NCI-H2196 treated with DMSO at 0.1 percent for 48 hours (cell line): ENCODE measurements at regions not wholly inside any gene's neighbourhood (a gene's known extent, or its start where the extent isn't known, plus 50 kb on each side); places are given as distances from the start of the nearest gene placed in this dataset.

ENCODE experiments used
- DNase-seq: peaks from one replicate; lab custom pipeline; 2025; ENCODE audit not compliant: unreplicated experiment; lab: John Stamatoyannopoulos, UW

GRCh38 chr11:32200136-32200847 is 109.4 kb downstream of the RCN1 start:
- no peak for DNase-seq

GRCh38 chr11:32204751-32205150 is 113.9 kb downstream of the RCN1 start:
- DNase-seq: no peak

GRCh38 chr11:32210556-32210955 is 119.7 kb downstream of the RCN1 start:
- no peak for DNase-seq

GRCh38 chr11:32213223-32213622 is 122.3 kb downstream of the RCN1 start:
- no peak for DNase-seq

GRCh38 chr11:32215157-32215556 is 124.3 kb downstream of the RCN1 start:
- no peak for DNase-seq

GRCh38 chr11:32216749-32217148 is 125.9 kb downstream of the RCN1 start:
- DNase-seq: no peak

- no peak for DNase-seq
Measured at GRCh38 chr11:32219320-32219719, 128.4 kb downstream of the RCN1 start.

GRCh38 chr11:32221476-32222032 is 130.7 kb downstream of the RCN1 start:
- DNase-seq: no peak

GRCh38 chr11:32224580-32224979 is 133.7 kb downstream of the RCN1 start:
- no peak for DNase-seq

- DNase-seq: no peak
Measured at GRCh38 chr11:32225571-32226285, 134.9 kb downstream of the RCN1 start.

- no peak for DNase-seq
Measured at GRCh38 chr11:32226480-32226879, 135.6 kb downstream of the RCN1 start.

- DNase-seq: no peak
Measured at GRCh38 chr11:32229576-32230240, 138.8 kb downstream of the RCN1 start.

- DNase-seq: no peak
Measured at GRCh38 chr11:32231909-32232493, 141.1 kb downstream of the RCN1 start.

- DNase-seq: no peak
Measured at GRCh38 chr11:32232516-32232915, 141.6 kb downstream of the RCN1 start.

GRCh38 chr11:32233276-32233675 is 142.4 kb downstream of the RCN1 start:
- no peak for DNase-seq

GRCh38 chr11:32233928-32234327 is 143.1 kb downstream of the RCN1 start:
- DNase-seq: no peak

GRCh38 chr11:32244453-32244852 is 153.6 kb downstream of the RCN1 start:
- DNase-seq: no peak

- no peak for DNase-seq
Measured at GRCh38 chr11:32253706-32254105, 162.8 kb downstream of the RCN1 start.

GRCh38 chr11:32255841-32256240 is 165.0 kb downstream of the RCN1 start:
- no peak for DNase-seq

GRCh38 chr11:32256466-32256865 is 165.6 kb downstream of the RCN1 start:
- no peak for DNase-seq

GRCh38 chr11:32259641-32260081 is 168.8 kb downstream of the RCN1 start:
- no peak for DNase-seq
